ENCODE measurements at regions not wholly inside any gene's neighbourhood (a gene's known extent, or its start where the extent isn't known, plus 50 kb on each side); places are given as distances from the start of the nearest gene placed in this dataset.

DNA sequence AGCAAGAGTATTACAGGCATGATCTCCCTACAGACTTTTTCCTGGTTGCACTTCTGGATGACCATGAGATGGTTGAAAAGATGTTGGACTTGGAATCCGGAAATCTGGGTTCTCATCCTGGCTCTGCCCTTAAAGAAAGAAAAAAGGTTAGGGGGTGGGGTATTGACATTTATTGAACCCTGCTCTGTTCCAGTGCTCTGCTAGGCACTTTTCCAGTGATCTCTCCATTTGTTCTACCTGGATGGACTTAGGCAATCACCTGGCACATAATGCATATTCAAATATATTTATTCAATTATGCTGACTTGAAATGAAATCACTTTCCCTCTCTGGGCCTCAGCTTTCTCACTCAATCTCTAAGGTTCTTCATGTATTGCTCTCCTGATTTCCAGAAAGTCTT, 101.0 kb upstream of the NFIA start:
- H3K27ac ChIP-seq (ENCODE audit: low read depth in 1 of 2, low read length in 2 of 2): no peak overlapping the region
- CTCF ChIA-PET: no interaction called here
- no peak overlapping the region for H3K4me3 ChIP-seq (ENCODE audit: low read length)
- intact Hi-C loops (cut with DNase I, micrococcal nuclease): loop anchor here in 1 of 2 experiments (5.0 kb wide), 2 partner anchors 226 to 871 kb away; no protein-coding TSS in a partner anchor
- no peak for DNase-seq
- H3K36me3 Mint-ChIP-seq (ENCODE audit: low read depth): no peaks in the 10 kb centered on the region
- ATAC-seq (ENCODE audit: poor library complexity): no peak
- no peaks in the 10 kb centered on the region for H3K36me3 ChIP-seq (ENCODE audit: insufficient read depth, low read length)
- no peaks in the 10 kb centered on the region for H3K4me1 Mint-ChIP-seq (ENCODE audit: low read depth)
- no peaks in the 10 kb centered on the region for H3K4me1 ChIP-seq (ENCODE audit: insufficient read depth, low read length)
- TF ChIP-seq, protein P1, sequence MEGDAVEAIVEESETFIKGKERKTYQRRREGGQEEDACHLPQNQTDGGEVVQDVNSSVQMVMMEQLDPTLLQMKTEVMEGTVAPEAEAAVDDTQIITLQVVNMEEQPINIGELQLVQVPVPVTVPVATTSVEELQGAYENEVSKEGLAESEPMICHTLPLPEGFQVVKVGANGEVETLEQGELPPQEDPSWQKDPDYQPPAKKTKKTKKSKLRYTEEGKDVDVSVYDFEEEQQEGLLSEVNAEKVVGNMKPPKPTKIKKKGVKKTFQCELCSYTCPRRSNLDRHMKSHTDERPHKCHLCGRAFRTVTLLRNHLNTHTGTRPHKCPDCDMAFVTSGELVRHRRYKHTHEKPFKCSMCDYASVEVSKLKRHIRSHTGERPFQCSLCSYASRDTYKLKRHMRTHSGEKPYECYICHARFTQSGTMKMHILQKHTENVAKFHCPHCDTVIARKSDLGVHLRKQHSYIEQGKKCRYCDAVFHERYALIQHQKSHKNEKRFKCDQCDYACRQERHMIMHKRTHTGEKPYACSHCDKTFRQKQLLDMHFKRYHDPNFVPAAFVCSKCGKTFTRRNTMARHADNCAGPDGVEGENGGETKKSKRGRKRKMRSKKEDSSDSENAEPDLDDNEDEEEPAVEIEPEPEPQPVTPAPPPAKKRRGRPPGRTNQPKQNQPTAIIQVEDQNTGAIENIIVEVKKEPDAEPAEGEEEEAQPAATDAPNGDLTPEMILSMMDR (IDR thresholded peaks at IDR 0.05): no peak
- POLR2A ChIA-PET: no interaction called here
- no peak overlapping the region for H3K27ac Mint-ChIP-seq
- no peaks in the 10 kb centered on the region for H3K27me3 Mint-ChIP-seq
- no peak overlapping the region for H3K4me3 Mint-ChIP-seq
- no peaks in the 10 kb centered on the region for H3K27me3 ChIP-seq (ENCODE audit: control insufficient read depth in 1 of 2, insufficient read depth in 2 of 2, low read length in 2 of 2)
- no peaks in the 10 kb centered on the region for H3K9me3 Mint-ChIP-seq
- no peaks in the 10 kb centered on the region for H3K9me3 ChIP-seq (ENCODE audit: control insufficient read depth in 1 of 2, insufficient read depth in 1 of 2, low read length in 2 of 2)

DNA sequence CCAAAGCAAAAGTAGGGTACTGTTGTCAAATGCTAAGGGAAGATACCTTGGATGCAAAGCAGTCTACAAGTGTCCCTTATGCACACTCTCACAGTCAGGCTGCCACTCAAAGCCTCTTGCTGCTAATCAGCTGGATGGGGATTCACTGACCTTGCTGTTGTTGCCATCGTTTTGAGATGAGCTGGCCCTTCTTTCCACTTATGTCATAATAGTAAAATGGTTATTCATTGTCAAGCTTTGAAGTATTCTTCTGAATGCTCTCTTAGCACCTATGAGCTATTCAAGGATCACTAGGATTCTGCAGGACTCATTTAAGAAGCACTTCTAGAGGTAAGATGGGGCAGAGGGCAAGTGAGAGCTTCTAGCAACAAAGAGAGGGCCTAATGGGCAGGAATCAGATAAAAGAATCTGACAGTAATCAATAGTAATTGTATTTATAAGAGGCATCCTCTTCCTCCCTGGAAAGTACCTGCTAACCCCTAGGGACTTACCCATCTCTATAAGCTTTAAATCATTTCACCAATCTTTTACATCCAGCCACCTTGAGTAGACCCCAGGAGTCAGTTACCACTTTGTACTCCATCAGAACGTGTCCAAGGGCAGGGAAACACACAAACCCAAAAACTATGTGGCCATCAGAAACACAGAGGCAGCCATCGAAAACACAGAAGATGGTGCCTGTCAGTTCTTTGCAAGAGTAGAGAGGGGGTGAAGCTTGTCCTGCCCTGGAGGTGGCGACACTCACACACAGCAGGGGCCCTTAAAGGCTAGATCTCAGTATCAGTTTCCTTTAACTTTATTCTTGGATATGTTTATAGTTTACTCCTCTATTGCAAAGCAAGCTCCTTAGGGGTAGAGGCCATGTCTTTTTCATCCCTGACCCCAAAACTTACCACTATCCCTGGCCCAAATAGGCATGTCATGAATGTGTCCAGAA, 103.7 kb upstream of the NFIA start:
- POLR2A ChIA-PET: no interaction called here
- Mint-ChIP-seq H3K4me1 (ENCODE audit: low read depth) (no peaks in the 10 kb centered on the region), H3K27me3 (no peaks in the 10 kb centered on the region), H3K4me3 (no peak overlapping the region), H3K36me3 (ENCODE audit: low read depth) (no peaks in the 10 kb centered on the region), H3K9me3 (no peaks in the 10 kb centered on the region), H3K27ac (no peak overlapping the region)
- TF ChIP-seq, protein P1 (IDR thresholded peaks at IDR 0.05): peak; percentile 15
- Histone ChIP-seq H3K36me3 (ENCODE audit: insufficient read depth, low read length) (no peaks in the 10 kb centered on the region), H3K4me1 (ENCODE audit: insufficient read depth, low read length) (no peaks in the 10 kb centered on the region), H3K9me3 (ENCODE audit: control insufficient read depth in 1 of 2, insufficient read depth in 1 of 2, low read length in 2 of 2) (no peaks in the 10 kb centered on the region), H3K4me3 (ENCODE audit: low read length) (no peak overlapping the region), H3K27ac (ENCODE audit: low read depth in 1 of 2, low read length in 2 of 2) (no peak overlapping the region), H3K27me3 (ENCODE audit: control insufficient read depth in 1 of 2, insufficient read depth in 2 of 2, low read length in 2 of 2) (no peaks in the 10 kb centered on the region)
- ATAC-seq (ENCODE audit: poor library complexity): peak; percentile 61
- peak in 12 of 14 experiments; percentile 1 to 58 (median 19) for DNase-seq
- intact Hi-C loops (cut with DNase I, micrococcal nuclease): loop anchor here (2.0 to 10.0 kb wide), 4 partner anchors 474 to 874 kb away; no protein-coding TSS in a partner anchor
- CTCF ChIA-PET: interaction anchor here (0.8 to 1.6 kb wide), 6 partner anchors 10 to 873 kb away, joined by 3 to 5 read pairs (median 4); no protein-coding TSS in a partner anchor

DNA sequence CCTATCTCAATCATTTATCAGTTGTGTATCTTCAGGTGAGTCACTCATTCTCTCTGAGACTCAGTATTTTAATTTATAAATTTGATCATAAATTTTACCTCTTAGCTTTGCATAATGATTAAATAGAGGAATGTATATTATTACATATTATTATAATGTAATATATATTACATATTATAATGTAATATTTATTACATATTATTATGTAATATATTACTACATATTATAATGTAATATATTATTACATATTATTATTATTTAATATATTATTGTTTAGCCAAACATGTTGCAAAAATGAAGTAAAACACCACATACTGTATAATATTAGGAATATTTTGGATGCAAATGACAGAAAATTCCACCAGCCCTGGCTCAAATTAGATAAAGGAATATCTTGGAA, 104.7 kb upstream of the NFIA start:
- TF ChIP-seq, protein P1 (IDR thresholded peaks at IDR 0.05): no peak
- intact Hi-C loops (cut with DNase I, micrococcal nuclease): loop anchor here (1.0 to 10.0 kb wide), 5 partner anchors 475 to 875 kb away; no protein-coding TSS in a partner anchor

More for the DNA sequence above, 104.7 kb upstream of the NFIA start:
- Histone ChIP-seq H3K4me3 (ENCODE audit: low read length) (no peak overlapping the region), H3K4me1 (ENCODE audit: insufficient read depth, low read length) (no peaks in the 10 kb centered on the region), H3K36me3 (ENCODE audit: insufficient read depth, low read length) (no peaks in the 10 kb centered on the region), H3K9me3 (ENCODE audit: control insufficient read depth in 1 of 2, insufficient read depth in 1 of 2, low read length in 2 of 2) (no peaks in the 10 kb centered on the region), H3K27ac (ENCODE audit: low read depth in 1 of 2, low read length in 2 of 2) (no peak overlapping the region), H3K27me3 (ENCODE audit: control insufficient read depth in 1 of 2, insufficient read depth in 2 of 2, low read length in 2 of 2) (peaks cover 0 to 2% of the 10 kb centered on the region in 2 experiments)
- no peaks in the 10 kb centered on the region for H3K27me3 Mint-ChIP-seq
- no peaks in the 10 kb centered on the region for H3K4me1 Mint-ChIP-seq (ENCODE audit: low read depth)
- ATAC-seq (ENCODE audit: poor library complexity) (no peak), DNase-seq (no peak)
- POLR2A ChIA-PET: interaction anchor here (0.6 kb wide), 1 partner anchor 256 kb away, joined by 3 read pairs; no protein-coding TSS in a partner anchor
- no peak overlapping the region for H3K27ac Mint-ChIP-seq
- CTCF ChIA-PET: no interaction called here
- no peaks in the 10 kb centered on the region for H3K36me3 Mint-ChIP-seq (ENCODE audit: low read depth)
- H3K9me3 Mint-ChIP-seq: no peaks in the 10 kb centered on the region
- no peak overlapping the region for H3K4me3 Mint-ChIP-seq

All from CD4-positive, alpha-beta T cell (primary cell).